ENCODE measurements at regions not wholly inside any gene's neighbourhood (a gene's known extent, or its start where the extent isn't known, plus 50 kb on each side); places are given as distances from the start of the nearest gene placed in this dataset.

- no peak for TF ChIP-seq CTCF (IDR thresholded peaks at IDR 0.05)
- no peak for TF ChIP-seq ZFX (IDR thresholded peaks at IDR 0.05; ENCODE audit: borderline replicate concordance)
Measured at GRCh38 chr15:35937380-35937779, 391.4 kb upstream of the DPH6 start.

All from 22Rv1 (cell line).